ENCODE measurements at regions not wholly inside any gene's neighbourhood (a gene's known extent, or its start where the extent isn't known, plus 50 kb on each side); places are given as distances from the start of the nearest gene placed in this dataset.

- TF ChIP-seq CTCF (IDR thresholded peaks at IDR 0.05 in 8 of 11, conservative IDR thresholded peaks at IDR 0.05 in 3 of 11) (no peak), POLR2A (IDR thresholded peaks at IDR 0.05) (no peak)
These were observed 309.2 kb upstream of the SHH start for GRCh38 chr7:156121434-156121833.
